NB4 (cell line): ENCODE measurements at regions not wholly inside any gene's neighbourhood (a gene's known extent, or its start where the extent isn't known, plus 50 kb on each side); places are given as distances from the start of the nearest gene placed in this dataset.

Source experiments
- DNase-seq: peaks from one replicate; pipeline ENCODE4 v3.0.0; 2010; ENCODE audit warnings: low read depth
- H3K4me3 ChIP-seq: one replicate; pipeline ENCODE4 v1.5.1; 2011; ENCODE audit warnings: mild to moderate bottlenecking, low read depth, low read length, moderate library complexity
- CTCF ChIP-seq: IDR thresholded peaks from one replicate; pipeline ENCODE4 v1.5.1; 2012; ENCODE audit warnings: low read depth, low read length
- MAX ChIP-seq: IDR thresholded peaks from 2 replicates; pipeline ENCODE4 v1.6.1; 2011; ENCODE audit warnings: low read depth, low read length
- MYC ChIP-seq: IDR thresholded peaks from 2 replicates; pipeline ENCODE4 v1.6.1; 2011; ENCODE audit warnings: low read depth, low read length
- POLR2A ChIP-seq: IDR thresholded peaks from 2 replicates; pipeline ENCODE4 v1.6.1; 2011; ENCODE audit warnings: mild to moderate bottlenecking; ENCODE audit not compliant: insufficient read length; ENCODE audit errors: extremely low read depth

DNA sequence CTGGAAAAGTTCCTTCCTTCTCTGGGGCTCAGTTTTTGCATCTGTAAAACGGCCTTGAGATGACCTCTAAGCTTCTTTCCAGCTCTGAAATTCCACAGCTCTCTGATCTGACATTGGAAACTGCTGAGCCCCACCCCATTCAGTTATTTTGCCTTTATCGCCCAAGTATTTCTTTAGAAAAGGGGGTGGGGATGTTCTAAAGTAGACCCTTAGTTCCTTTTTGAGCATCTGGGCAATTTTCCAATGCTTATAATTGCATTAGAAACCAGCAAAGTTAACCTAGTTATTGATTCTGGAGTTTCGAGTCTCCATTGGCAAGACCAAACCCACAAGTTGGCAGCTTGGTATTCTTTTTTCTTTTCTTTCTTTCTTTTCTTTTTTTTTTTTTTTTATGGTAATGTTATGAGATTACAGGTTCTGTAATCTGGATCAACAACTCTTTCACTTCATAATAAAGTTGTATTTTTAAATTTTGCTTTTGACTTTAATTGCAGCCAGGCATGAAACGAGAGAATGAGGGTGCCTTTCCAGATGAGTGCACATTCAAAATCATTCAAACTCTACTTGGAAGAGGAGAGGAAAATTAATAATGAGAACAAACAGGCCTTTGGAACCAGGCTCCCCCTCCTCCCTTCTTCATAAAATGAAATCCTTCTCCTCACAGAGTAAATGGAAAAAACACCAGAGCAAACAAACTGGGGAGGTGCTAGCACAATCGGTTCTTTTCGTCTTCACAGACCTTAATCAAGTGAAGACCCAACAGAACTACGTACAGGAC lies 76.8 kb upstream of the LRIG1 start:
- DNase-seq = no peak
- TF ChIP-seq POLR2A = no peak
- no peak for TF ChIP-seq MAX
- TF ChIP-seq CTCF = no peak
- TF ChIP-seq MYC = no peak

GRCh38 chr3:66581256-66581655 lies 80.4 kb upstream of the LRIG1 start:
- TF ChIP-seq CTCF = no peak
- no peak for TF ChIP-seq MAX
- TF ChIP-seq POLR2A = no peak
- no peak for TF ChIP-seq MYC
- H3K4me3 ChIP-seq = no peak overlapping the region
- DNase-seq = no peak

More for the DNA sequence above, 76.8 kb upstream of the LRIG1 start:
- H3K4me3 ChIP-seq = no peak overlapping the region

DNA sequence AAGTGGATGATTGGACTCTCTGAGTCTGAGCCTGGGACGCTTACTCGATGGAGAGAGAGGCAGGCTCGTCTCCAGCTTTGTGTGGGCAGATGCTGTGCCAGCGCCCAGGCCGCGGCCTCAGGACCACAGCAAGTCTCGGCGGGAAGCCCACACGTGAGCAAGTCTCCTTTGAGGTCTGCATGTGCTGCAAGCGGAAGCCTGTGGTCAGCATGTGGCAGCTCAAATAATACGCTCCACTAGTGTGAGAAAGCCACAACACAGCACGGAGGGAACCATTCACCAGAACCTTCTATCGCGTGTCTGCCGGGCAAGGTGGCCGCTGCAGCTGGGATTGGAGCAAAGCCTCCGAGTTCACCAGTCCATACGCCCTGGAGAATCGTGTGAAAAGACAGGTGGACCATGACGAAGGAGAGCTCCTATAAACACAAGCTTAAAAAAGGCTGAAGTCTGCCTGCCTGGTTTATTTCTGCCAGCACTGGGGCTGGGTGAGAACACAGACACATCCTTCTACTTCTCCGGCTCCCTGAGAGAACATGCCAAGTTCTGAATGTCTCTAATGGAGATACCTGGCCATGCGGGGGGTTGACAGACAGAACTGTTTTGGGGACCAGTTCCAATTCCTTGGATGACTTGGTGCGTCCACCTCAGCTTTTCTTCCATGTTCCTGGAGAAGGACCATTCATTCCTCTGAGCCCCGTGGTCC lies 82.0 kb upstream of the LRIG1 start:
- TF ChIP-seq CTCF (no peak), POLR2A (no peak), MAX (peak; percentile 70), MYC (peak; percentile 10; the same call in 1 of the 2 replicates)
- DNase-seq = peak; percentile 56
- no peak overlapping the region for H3K4me3 ChIP-seq

GRCh38 chr3:66583424-66584040 lies 82.7 kb upstream of the LRIG1 start:
- no peak for TF ChIP-seq MYC
- no peak for TF ChIP-seq POLR2A
- TF ChIP-seq CTCF = no peak
- no peak for TF ChIP-seq MAX
- no peak overlapping the region for H3K4me3 ChIP-seq
- DNase-seq = no peak

DNA sequence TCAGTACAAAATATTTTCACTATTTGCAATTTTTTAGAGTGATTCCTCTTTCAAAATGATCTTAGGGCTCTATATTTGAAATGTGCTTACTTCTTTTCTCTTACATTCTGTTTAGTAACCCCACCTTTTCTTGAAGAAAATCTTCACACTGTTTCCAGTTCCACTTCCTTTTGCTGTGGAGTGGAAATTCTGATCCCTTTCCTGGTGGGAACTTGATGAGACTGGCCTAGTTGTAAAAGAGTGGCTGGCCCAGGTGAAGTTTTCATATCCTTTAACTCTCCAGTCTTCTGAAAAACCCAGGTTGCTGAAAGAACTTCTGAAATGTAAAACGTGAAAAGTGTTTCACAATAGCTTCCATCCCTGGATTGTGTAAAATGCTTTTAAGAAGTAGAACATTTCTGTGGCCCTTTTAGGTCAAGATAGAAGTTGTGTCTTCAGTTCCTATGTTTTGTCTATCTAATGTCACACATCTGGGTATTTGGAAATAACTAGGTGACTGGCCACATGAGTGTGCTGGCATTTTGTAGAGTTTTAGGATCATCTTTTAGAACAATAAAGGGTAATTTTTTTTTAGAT lies 84.8 kb upstream of the LRIG1 start:
- no peak for DNase-seq
- no peak for TF ChIP-seq CTCF
- no peak for TF ChIP-seq MYC
- TF ChIP-seq MAX = no peak
- TF ChIP-seq POLR2A = no peak
- H3K4me3 ChIP-seq = no peak overlapping the region
